GM23338 (cell line): ENCODE measurements at regions not wholly inside any gene's neighbourhood (a gene's known extent, or its start where the extent isn't known, plus 50 kb on each side); places are given as distances from the start of the nearest gene placed in this dataset.

Experiments
- CREB1 ChIP-seq: fragments of 250-450 bp; sonication (Bioruptor Pico); IDR thresholded peaks from 2 replicates; pipeline ENCODE4 v1.5.0; 2020; ENCODE audit warnings: low read depth, mild to moderate bottlenecking, moderate library complexity
- ETS1 ChIP-seq: IDR thresholded peaks from 2 replicates; pipeline ENCODE4 v1.6.1; 2016; ENCODE audit warnings: antibody characterized with exemption
- EZH2 ChIP-seq: fragments of 200-600 bp; sonication (generic); IDR thresholded peaks from one replicate; pipeline ENCODE4 v1.8.0; 2017; ENCODE audit warnings: antibody characterized with exemption, mild to moderate bottlenecking, low read depth; ENCODE audit not compliant: unreplicated experiment
- EZH2phosphoT487 ChIP-seq: fragments of 200-600 bp; sonication (generic); IDR thresholded peaks from one replicate; pipeline ENCODE4 v1.8.1; 2018; ENCODE audit warnings: antibody characterized with exemption; ENCODE audit not compliant: unreplicated experiment
- JUNB ChIP-seq: IDR thresholded peaks from one replicate; pipeline ENCODE4 v1.6.1; 2016; ENCODE audit warnings: antibody characterized with exemption; ENCODE audit not compliant: unreplicated experiment
- NANOG ChIP-seq: IDR thresholded peaks from 2 replicates; pipeline ENCODE4 v1.6.1; 2016; ENCODE audit warnings: antibody characterized with exemption, borderline replicate concordance
- POLR2AphosphoS5 ChIP-seq: IDR thresholded peaks from 2 replicates; pipeline ENCODE4 v1.6.1; 2016; ENCODE audit warnings: antibody characterized with exemption, low read depth
- REST ChIP-seq: IDR thresholded peaks from one replicate; pipeline ENCODE4 v1.6.1; 2018; ENCODE audit warnings: antibody characterized with exemption; ENCODE audit not compliant: unreplicated experiment
- STAT1 ChIP-seq: IDR thresholded peaks from one replicate; pipeline ENCODE4 v1.6.1; 2016; ENCODE audit warnings: antibody characterized with exemption; ENCODE audit not compliant: unreplicated experiment
- ZNF114 ChIP-seq: fragments of 250-450 bp; sonication (Bioruptor Pico); IDR thresholded peaks from 2 replicates; pipeline ENCODE4 v1.5.0; 2020; ENCODE audit warnings: mild to moderate bottlenecking, moderate library complexity
- TF ChIP-seq, protein P1 (sequence below), 2 experiments: fragments of 200-600 bp in 1 of 2; sonication (generic) in 1 of 2; conservative IDR thresholded peaks; 2 replicates each; pipeline versions ENCODE4 v1.5.1 to v1.6.1; 2016 to 2017; ENCODE audit warnings: antibody characterized with exemption in 2 of 2, low read depth in 2 of 2, mild to moderate bottlenecking in 2 of 2, moderate library complexity in 1 of 2
- TF ChIP-seq, protein P2 (sequence below): fragments of 250-450 bp; sonication (Bioruptor Pico); IDR thresholded peaks from 2 replicates; pipeline ENCODE4 v1.5.0; 2020; ENCODE audit warnings: mild to moderate bottlenecking, moderate library complexity

DNA sequence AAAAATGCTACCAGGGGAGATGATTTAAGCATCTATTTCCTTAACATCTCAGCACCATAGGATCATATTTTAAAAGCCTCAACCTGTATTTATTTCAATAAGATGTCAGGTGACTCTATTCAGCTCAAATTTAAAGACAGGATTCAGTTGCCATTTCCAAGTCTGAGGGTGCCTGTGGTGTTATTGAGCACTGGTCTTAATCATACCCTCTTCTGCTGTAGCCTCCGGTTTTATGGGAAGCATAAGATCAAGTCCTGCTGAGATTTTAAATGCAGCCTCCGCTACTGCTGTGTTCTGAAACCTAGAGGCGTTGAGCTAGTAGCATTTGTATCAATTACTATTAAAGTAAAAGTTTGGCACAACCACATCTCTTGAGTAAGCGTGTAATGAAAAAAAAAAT lies 185.7 kb upstream of the NWD2 start:
- no peak for TF ChIP-seq REST
- no peak for TF ChIP-seq EZH2
- TF ChIP-seq, protein P1, sequence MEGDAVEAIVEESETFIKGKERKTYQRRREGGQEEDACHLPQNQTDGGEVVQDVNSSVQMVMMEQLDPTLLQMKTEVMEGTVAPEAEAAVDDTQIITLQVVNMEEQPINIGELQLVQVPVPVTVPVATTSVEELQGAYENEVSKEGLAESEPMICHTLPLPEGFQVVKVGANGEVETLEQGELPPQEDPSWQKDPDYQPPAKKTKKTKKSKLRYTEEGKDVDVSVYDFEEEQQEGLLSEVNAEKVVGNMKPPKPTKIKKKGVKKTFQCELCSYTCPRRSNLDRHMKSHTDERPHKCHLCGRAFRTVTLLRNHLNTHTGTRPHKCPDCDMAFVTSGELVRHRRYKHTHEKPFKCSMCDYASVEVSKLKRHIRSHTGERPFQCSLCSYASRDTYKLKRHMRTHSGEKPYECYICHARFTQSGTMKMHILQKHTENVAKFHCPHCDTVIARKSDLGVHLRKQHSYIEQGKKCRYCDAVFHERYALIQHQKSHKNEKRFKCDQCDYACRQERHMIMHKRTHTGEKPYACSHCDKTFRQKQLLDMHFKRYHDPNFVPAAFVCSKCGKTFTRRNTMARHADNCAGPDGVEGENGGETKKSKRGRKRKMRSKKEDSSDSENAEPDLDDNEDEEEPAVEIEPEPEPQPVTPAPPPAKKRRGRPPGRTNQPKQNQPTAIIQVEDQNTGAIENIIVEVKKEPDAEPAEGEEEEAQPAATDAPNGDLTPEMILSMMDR (conservative IDR thresholded peaks at IDR 0.05; ENCODE audit: low read depth in 2 of 2), result no peak
- no peak for TF ChIP-seq CREB1 (CRISPR knock-in tag)
- TF ChIP-seq POLR2AphosphoS5, result no peak
- no peak for TF ChIP-seq JUNB
- TF ChIP-seq, protein P2, sequence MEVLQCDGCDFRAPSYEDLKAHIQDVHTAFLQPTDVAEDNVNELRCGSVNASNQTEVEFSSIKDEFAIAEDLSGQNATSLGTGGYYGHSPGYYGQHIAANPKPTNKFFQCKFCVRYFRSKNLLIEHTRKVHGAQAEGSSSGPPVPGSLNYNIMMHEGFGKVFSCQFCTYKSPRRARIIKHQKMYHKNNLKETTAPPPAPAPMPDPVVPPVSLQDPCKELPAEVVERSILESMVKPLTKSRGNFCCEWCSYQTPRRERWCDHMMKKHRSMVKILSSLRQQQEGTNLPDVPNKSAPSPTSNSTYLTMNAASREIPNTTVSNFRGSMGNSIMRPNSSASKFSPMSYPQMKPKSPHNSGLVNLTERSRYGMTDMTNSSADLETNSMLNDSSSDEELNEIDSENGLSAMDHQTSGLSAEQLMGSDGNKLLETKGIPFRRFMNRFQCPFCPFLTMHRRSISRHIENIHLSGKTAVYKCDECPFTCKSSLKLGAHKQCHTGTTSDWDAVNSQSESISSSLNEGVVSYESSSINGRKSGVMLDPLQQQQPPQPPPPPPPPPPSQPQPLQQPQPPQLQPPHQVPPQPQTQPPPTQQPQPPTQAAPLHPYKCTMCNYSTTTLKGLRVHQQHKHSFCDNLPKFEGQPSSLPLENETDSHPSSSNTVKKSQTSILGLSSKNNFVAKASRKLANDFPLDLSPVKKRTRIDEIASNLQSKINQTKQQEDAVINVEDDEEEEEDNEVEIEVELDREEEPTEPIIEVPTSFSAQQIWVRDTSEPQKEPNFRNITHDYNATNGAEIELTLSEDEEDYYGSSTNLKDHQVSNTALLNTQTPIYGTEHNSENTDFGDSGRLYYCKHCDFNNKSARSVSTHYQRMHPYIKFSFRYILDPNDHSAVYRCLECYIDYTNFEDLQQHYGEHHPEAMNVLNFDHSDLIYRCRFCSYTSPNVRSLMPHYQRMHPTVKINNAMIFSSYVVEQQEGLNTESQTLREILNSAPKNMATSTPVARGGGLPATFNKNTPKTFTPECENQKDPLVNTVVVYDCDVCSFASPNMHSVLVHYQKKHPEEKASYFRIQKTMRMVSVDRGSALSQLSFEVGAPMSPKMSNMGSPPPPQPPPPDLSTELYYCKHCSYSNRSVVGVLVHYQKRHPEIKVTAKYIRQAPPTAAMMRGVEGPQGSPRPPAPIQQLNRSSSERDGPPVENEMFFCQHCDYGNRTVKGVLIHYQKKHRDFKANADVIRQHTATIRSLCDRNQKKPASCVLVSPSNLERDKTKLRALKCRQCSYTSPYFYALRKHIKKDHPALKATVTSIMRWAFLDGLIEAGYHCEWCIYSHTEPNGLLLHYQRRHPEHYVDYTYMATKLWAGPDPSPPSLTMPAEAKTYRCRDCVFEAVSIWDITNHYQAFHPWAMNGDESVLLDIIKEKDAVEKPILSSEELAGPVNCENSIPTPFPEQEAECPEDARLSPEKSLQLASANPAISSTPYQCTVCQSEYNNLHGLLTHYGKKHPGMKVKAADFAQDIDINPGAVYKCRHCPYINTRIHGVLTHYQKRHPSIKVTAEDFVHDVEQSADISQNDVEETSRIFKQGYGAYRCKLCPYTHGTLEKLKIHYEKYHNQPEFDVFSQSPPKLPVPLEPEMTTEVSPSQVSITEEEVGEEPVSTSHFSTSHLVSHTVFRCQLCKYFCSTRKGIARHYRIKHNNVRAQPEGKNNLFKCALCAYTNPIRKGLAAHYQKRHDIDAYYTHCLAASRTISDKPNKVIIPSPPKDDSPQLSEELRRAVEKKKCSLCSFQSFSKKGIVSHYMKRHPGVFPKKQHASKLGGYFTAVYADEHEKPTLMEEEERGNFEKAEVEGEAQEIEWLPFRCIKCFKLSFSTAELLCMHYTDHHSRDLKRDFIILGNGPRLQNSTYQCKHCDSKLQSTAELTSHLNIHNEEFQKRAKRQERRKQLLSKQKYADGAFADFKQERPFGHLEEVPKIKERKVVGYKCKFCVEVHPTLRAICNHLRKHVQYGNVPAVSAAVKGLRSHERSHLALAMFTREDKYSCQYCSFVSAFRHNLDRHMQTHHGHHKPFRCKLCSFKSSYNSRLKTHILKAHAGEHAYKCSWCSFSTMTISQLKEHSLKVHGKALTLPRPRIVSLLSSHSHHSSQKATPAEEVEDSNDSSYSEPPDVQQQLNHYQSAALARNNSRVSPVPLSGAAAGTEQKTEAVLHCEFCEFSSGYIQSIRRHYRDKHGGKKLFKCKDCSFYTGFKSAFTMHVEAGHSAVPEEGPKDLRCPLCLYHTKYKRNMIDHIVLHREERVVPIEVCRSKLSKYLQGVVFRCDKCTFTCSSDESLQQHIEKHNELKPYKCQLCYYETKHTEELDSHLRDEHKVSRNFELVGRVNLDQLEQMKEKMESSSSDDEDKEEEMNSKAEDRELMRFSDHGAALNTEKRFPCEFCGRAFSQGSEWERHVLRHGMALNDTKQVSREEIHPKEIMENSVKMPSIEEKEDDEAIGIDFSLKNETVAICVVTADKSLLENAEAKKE, result no peak
- TF ChIP-seq ZNF114, result no peak
- no peak for TF ChIP-seq EZH2phosphoT487
- TF ChIP-seq NANOG, result no peak
- TF ChIP-seq ETS1, result no peak
- TF ChIP-seq STAT1, result no peak
